NCI-H1436 (cell line): ENCODE measurements at regions not wholly inside any gene's neighbourhood (a gene's known extent, or its start where the extent isn't known, plus 50 kb on each side); places are given as distances from the start of the nearest gene placed in this dataset.

Source experiments
- DNase-seq: peaks from one replicate; lab custom pipeline; 2025; lab: John Stamatoyannopoulos, UW

- no peak for DNase-seq
Observed at GRCh38 chr11:116558504-116559211, 214.1 kb downstream of the BUD13 start.

- DNase-seq = no peak
Observed at GRCh38 chr11:116557282-116557681, 215.5 kb downstream of the BUD13 start.

GRCh38 chr11:116556483-116556882 lies 216.3 kb downstream of the BUD13 start:
- DNase-seq = no peak

DNA sequence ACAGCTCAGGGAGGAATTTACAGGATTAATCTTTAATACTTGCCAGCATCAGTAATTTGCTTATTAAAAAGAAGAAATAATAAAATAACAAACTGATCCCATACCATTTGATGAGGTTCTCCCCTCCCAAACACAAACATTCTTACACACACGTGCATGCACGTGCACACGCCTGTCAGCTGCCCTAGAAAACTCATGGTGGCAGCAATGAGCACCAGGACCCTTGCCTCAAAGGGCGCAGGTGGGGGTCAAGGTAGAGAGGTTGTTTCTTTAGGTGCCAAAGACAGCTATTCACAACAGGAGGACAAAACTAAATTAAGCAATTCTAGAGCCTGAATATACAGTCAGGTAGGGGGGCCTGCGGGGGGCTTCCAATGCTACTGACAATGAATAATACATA lies 219.3 kb downstream of the BUD13 start:
- DNase-seq = no peak

DNA sequence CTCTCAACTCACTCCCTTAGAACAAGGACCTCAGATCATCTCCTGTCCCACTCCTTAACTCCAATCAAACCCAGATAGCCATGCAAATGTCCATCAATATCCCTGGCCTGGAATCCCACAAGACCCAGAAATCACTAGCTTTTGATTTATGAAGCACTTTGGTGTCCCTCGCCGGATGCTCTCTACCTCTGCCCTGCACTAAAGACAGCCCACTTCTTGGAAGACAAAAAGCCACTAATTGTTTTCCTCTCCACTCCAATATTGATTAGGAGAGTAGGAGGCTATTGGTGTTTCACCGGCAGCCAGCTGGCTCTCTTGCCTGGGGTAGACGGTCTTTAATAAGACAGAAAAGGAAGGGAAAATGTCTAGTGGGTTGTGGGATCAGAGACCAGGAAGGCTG lies 221.2 kb downstream of the BUD13 start:
- DNase-seq = no peak

- no peak for DNase-seq
Observed at GRCh38 chr11:116548256-116548655, 224.5 kb downstream of the BUD13 start.

GRCh38 chr11:116547571-116547970 lies 225.2 kb downstream of the BUD13 start:
- DNase-seq = no peak

- DNase-seq = no peak
Observed at GRCh38 chr11:116545912-116546311, 226.9 kb downstream of the BUD13 start.

DNA sequence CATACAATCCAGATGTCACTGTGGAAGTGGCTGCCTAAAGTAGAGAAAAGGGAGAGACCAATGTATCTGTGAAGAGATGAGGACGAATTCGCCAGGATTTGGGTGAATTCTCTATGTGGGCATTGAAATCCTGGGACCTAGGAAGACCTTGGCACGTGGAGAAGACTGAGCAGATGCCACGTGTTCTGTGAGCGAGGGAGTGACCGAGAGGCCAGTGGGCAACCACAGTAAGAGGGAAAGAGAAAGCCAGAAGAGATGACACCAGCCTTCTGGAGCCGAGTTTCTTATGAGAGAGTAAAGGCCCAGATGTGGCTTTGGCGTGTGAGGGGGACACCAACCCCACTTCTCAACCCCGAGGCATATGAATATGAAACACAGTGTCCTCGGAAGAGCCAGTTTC lies 228.1 kb downstream of the BUD13 start:
- no peak for DNase-seq

GRCh38 chr11:116543911-116544475 lies 228.8 kb downstream of the BUD13 start:
- no peak for DNase-seq

DNA sequence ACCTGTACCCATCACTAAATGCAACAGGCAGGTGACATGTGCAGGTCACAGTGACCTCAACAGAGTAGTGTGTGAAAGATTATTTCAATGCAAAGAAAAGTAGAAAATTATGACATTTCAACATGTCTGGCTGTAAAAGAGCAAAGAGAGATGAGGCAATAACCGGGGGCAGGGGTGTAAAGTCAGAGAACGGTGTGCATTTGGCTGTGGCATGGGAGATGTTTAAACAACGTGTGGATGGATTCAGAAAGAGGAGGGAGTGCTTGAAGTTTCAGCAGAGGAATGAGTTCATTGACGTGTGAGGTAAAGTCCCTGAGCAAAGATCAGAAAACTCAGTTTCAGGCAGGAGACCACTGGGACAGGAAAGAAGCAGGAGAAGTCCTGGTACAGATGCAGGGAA lies 229.7 kb downstream of the BUD13 start:
- DNase-seq = no peak

- no peak for DNase-seq
Observed at GRCh38 chr11:116542406-116542805, 230.4 kb downstream of the BUD13 start.

DNA sequence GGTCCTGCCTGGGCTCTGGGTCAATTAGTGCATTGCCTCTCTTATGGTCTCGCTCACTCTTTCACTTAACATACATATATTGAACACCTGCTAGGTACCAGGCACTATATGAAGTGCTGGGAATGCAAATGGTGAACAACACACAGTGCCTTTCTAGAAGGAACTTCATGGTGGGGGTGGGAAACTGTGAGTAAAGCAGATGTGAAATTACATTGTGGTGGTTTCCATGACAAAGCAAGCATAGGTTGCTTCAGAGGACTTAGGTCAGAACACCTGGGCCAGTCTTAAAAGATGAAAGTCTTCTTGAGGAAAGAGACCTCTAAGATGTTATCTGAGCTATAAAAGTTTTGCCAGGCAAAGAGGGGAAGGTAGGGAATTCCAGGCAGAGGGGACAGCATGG lies 231.3 kb downstream of the BUD13 start:
- no peak for DNase-seq

DNA sequence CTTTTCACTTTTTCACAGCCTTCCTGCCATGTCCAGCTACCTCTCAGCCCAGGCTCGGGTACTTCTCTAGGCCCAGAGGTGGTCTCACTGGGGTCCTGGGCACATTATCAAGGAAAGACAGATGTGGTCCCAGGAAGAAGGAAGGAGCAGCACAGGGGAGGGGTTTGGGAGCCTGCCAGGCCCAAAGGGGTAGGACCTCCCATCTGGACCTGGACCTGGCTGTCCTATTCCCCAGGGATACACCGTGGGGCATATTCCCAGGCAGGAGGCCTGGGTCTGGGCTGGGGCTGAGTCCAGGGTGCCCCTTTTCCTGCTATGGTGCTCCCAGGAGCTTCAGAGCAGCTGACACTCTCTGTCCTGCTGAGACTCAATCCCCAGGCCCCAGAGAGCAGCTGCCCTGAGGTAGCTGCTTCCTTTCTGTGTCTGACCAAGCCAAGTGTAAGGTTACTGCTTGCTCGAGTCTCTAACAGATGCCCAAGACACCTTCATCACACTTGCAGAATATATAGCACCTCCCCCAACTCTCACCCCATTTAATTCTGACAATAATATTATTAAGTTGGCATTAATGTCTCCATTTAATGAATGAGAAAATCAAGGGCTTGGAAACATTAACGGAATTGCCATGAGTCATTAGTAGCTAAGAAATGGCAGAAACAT lies 232.0 kb downstream of the BUD13 start:
- DNase-seq = no peak

- DNase-seq = no peak
Observed at GRCh38 chr11:116539836-116540418, 232.9 kb downstream of the BUD13 start.

DNA sequence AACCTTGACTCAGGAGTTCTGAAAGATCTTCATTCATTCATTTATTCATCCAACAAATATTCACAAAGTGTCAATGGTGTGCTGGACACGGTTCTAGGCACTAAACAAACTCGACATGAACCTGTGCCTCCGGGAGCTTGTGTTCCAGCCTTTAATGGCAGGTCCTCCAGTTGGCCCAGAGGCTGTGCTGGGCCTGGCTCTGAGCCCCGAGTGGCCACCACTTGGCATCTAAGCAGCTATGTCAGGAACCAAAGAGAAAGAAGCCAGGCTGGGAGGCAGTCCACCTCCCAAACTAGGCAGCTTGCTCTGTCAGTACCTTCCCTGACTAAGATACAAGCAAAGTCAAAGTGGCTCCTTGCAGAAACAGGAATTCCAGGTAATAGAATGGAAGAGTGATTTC lies 233.6 kb downstream of the BUD13 start:
- no peak for DNase-seq

- no peak for DNase-seq
Observed at GRCh38 chr11:116538677-116539076, 234.1 kb downstream of the BUD13 start.

DNA sequence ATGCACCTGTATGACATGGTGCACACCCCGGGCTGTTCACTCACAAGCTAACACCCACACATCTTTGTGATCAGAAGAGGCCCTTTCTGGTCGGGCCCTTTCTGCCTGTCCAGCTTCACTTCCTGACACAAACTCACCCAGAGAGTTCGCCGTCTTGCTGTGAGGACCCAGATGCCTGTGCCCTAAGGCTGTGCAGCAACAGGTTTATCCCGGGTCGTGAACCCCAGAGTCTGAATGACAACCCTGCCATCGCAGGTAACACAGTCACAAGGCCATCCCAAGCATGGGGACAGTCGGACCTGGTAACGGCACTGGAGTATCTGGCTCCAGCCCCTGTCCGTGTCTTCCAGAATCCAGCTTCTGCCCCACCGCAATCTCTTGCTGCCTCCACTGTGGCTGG lies 235.1 kb downstream of the BUD13 start:
- DNase-seq = no peak

GRCh38 chr11:116537121-116537520 lies 235.7 kb downstream of the BUD13 start:
- no peak for DNase-seq

GRCh38 chr11:116536416-116536815 lies 236.4 kb downstream of the BUD13 start:
- DNase-seq = no peak

DNA sequence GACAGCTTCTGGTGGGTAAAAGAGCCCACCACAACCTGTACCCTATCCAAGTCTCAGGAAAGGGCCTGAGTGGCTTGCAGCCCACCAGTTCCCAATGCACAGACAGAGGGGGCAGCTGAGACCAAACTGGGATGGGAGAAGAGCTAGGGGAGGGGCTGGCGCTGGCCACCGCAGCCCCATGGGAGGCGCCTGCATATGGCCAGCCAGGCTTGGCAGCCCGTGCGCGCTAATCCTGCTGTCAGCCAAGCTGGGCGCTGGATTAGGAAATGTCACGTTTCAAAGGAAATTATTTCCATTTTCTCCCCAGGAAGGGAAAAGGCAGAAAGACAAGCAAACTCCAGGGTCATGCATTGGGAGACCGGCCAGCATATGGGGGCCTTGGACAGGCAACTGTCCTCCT lies 236.8 kb downstream of the BUD13 start:
- no peak for DNase-seq

GRCh38 chr11:116535120-116535519 lies 237.7 kb downstream of the BUD13 start:
- DNase-seq = no peak

DNA sequence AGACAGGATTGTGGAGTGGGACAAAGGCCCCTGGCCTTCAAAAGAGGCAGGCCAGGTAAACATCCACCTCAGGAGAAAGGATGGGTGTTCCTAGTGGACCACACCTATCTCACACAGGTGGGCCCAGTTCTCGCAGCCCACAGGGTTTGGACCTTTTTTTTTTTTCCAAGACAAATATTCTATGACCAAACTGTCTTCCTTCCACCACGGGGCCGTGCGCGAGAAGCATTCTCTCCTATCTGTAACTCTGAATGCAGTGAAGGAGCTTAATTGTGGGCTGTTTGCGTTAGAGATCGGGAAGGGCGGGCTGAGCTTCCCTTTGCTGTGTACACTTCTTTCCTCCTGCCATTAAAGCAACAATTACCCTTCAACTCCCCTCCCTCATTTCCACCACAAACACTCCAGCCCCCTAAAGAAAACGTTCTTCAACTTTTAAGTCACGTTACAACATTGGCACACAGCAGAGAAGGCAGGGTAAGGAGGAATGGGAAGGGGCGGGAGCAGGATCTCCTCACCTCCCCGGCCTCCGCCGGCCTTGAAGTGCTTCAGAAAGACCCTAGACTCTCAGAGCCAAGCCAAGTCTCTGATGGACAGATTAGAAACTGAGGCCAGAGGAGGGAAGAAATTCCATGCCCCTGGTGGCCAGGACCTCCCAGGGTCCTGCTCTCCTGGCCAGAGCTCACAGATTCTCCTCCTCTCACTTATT lies 238.4 kb downstream of the BUD13 start:
- DNase-seq = no peak
